ENCODE measurements at regions not wholly inside any gene's neighbourhood (a gene's known extent, or its start where the extent isn't known, plus 50 kb on each side); places are given as distances from the start of the nearest gene placed in this dataset.

GRCh38 chr10:58970160-58970915 is 206.1 kb upstream of the PHYHIPL start:
- no peak for DNase-seq (ENCODE audit: low spot score)

- DNase-seq (ENCODE audit: low spot score) = no peak
Measured at GRCh38 chr10:58971211-58971610, 205.2 kb upstream of the PHYHIPL start.

- no peak for DNase-seq (ENCODE audit: low spot score)
Measured at GRCh38 chr10:58971796-58972491, 204.5 kb upstream of the PHYHIPL start.

- DNase-seq (ENCODE audit: low spot score) = no peak
Measured at GRCh38 chr10:58972576-58973234, 203.7 kb upstream of the PHYHIPL start.

- DNase-seq (ENCODE audit: low spot score) = no peak
Measured at GRCh38 chr10:58973235-58973595, 203.2 kb upstream of the PHYHIPL start.

- no peak for DNase-seq (ENCODE audit: low spot score)
Measured at GRCh38 chr10:58976254-58976653, 200.2 kb upstream of the PHYHIPL start.

- DNase-seq (ENCODE audit: low spot score) = no peak
Measured at GRCh38 chr10:58979711-58980110, 196.7 kb upstream of the PHYHIPL start.

- DNase-seq (ENCODE audit: low spot score) = no peak
Measured at GRCh38 chr10:58980826-58981415, 195.5 kb upstream of the PHYHIPL start.

- DNase-seq (ENCODE audit: low spot score) = no peak
Measured at GRCh38 chr10:58981846-58982245, 194.6 kb upstream of the PHYHIPL start.

- DNase-seq (ENCODE audit: low spot score) = no peak
Measured at GRCh38 chr10:58982470-58983239, 193.8 kb upstream of the PHYHIPL start.

- DNase-seq (ENCODE audit: low spot score) = no peak
Measured at GRCh38 chr10:58985216-58985615, 191.2 kb upstream of the PHYHIPL start.

GRCh38 chr10:58989486-58990039 is 186.9 kb upstream of the PHYHIPL start:
- DNase-seq (ENCODE audit: low spot score) = no peak

GRCh38 chr10:58990693-58991092 is 185.8 kb upstream of the PHYHIPL start:
- DNase-seq (ENCODE audit: low spot score) = no peak

GRCh38 chr10:58991856-58992255 is 184.6 kb upstream of the PHYHIPL start:
- DNase-seq (ENCODE audit: low spot score) = no peak

- no peak for DNase-seq (ENCODE audit: low spot score)
Measured at GRCh38 chr10:58992830-58993460, 183.5 kb upstream of the PHYHIPL start.

- no peak for DNase-seq (ENCODE audit: low spot score)
Measured at GRCh38 chr10:58993480-58994221, 182.8 kb upstream of the PHYHIPL start.

GRCh38 chr10:58994226-58995057 is 182.0 kb upstream of the PHYHIPL start:
- no peak for DNase-seq (ENCODE audit: low spot score)

GRCh38 chr10:58995058-58995596 is 181.3 kb upstream of the PHYHIPL start:
- no peak for DNase-seq (ENCODE audit: low spot score)

GRCh38 chr10:58996063-58996462 is 180.4 kb upstream of the PHYHIPL start:
- no peak for DNase-seq (ENCODE audit: low spot score)

All from H4 (cell line).